Mesenchymal stem cell (in vitro differentiated cells and primary cell): ENCODE measurements at regions not wholly inside any gene's neighbourhood (a gene's known extent, or its start where the extent isn't known, plus 50 kb on each side); places are given as distances from the start of the nearest gene placed in this dataset.

Source experiments
- DNase-seq: peaks from one replicate; pipeline ENCODE4 v3.0.0-alpha.2; 2013
- H2AFZ ChIP-seq: one replicate; pipeline ENCODE4 v1.6.1; 2013; ENCODE audit warnings: low read depth, mild to moderate bottlenecking, control low read depth, inconsistent platforms, low read length, moderate library complexity
- H2AK5ac ChIP-seq: 2 replicates; pipeline ENCODE4 v1.6.1; 2013; ENCODE audit warnings: low read length, moderate library complexity, mild to moderate bottlenecking, inconsistent platforms; ENCODE audit not compliant: severe bottlenecking
- H2BK120ac ChIP-seq: one replicate; pipeline ENCODE4 v1.6.1; 2013; ENCODE audit warnings: low read depth, mild to moderate bottlenecking, inconsistent platforms, low read length, moderate library complexity
- H2BK12ac ChIP-seq, 2 experiments: one replicate each; pipeline ENCODE4 v1.6.1; 2013; ENCODE audit warnings: inconsistent platforms in 2 of 2, low read length in 2 of 2, mild to moderate bottlenecking in 2 of 2, moderate library complexity in 2 of 2, control low read depth in 1 of 2
- H2BK15ac ChIP-seq: one replicate; pipeline ENCODE4 v1.6.1; 2013; ENCODE audit warnings: mild to moderate bottlenecking, low read depth, inconsistent platforms; ENCODE audit not compliant: poor library complexity, severe bottlenecking
- H2BK5ac ChIP-seq: 2 replicates; pipeline ENCODE4 v1.6.1; 2013; ENCODE audit warnings: low read depth, mild to moderate bottlenecking, low read length, control low read depth, inconsistent platforms; ENCODE audit not compliant: poor library complexity, severe bottlenecking
- H3K14ac ChIP-seq, 2 experiments: one replicate each; pipeline ENCODE4 v1.6.1; 2013; ENCODE audit warnings: inconsistent platforms in 2 of 2, low read length in 2 of 2, control low read depth in 1 of 2, mild to moderate bottlenecking in 1 of 2, moderate library complexity in 1 of 2
- H3K18ac ChIP-seq, 2 experiments: one replicate each; pipeline ENCODE4 v1.6.1; 2013; ENCODE audit warnings: inconsistent platforms in 2 of 2, low read length in 2 of 2, control low read depth in 1 of 2, low read depth in 1 of 2, mild to moderate bottlenecking in 1 of 2
- H3K23ac ChIP-seq, 2 experiments: one replicate each; pipeline ENCODE4 v1.6.1; 2013; ENCODE audit warnings: inconsistent platforms in 2 of 2, low read length in 2 of 2, mild to moderate bottlenecking in 2 of 2, moderate library complexity in 2 of 2, control low read depth in 1 of 2
- H3K27ac ChIP-seq: 2 replicates; pipeline ENCODE4 v1.5.1; 2013; ENCODE audit warnings: mild to moderate bottlenecking, moderate library complexity, low read length, control low read depth, inconsistent platforms; ENCODE audit not compliant: poor library complexity, severe bottlenecking
- H3K27me3 ChIP-seq, 2 experiments: 2 replicates each; pipeline versions ENCODE4 v1.6.1 to v1.7.0; 2013; ENCODE audit warnings: low read length in 2 of 2, mild to moderate bottlenecking in 2 of 2, moderate library complexity in 2 of 2, control low read depth in 1 of 2, inconsistent platforms in 1 of 2; ENCODE audit not compliant: control insufficient read depth in 1 of 2, insufficient read depth in 1 of 2
- H3K36me3 ChIP-seq, 2 experiments: 2 replicates each; pipeline versions ENCODE4 v1.6.1 to v1.7.0; 2013; ENCODE audit warnings: low read length in 2 of 2, control low read depth in 1 of 2, inconsistent platforms in 1 of 2, low read depth in 1 of 2, mild to moderate bottlenecking in 1 of 2; ENCODE audit not compliant: insufficient read depth in 2 of 2, control insufficient read depth in 1 of 2
- H3K4ac ChIP-seq, 2 experiments: one replicate each; pipeline ENCODE4 v1.6.1; 2013; ENCODE audit warnings: inconsistent platforms in 2 of 2, low read length in 2 of 2, mild to moderate bottlenecking in 2 of 2, moderate library complexity in 2 of 2, control low read depth in 1 of 2, low read depth in 1 of 2
- H3K4me1 ChIP-seq: 2 replicates; pipeline ENCODE4 v1.6.1; 2013; ENCODE audit warnings: low read depth, low read length, control low read depth; ENCODE audit not compliant: control insufficient read depth, insufficient read depth
- H3K4me2 ChIP-seq: 2 replicates; pipeline ENCODE4 v1.6.1; 2013; ENCODE audit warnings: low read length, mild to moderate bottlenecking, inconsistent platforms; ENCODE audit not compliant: poor library complexity, severe bottlenecking
- H3K4me3 ChIP-seq, 2 experiments: 2 replicates each; pipeline versions ENCODE4 v1.5.1 to v1.7.0; 2013; ENCODE audit warnings: low read length in 2 of 2, mild to moderate bottlenecking in 2 of 2, control low read depth in 1 of 2, low read depth in 1 of 2; ENCODE audit not compliant: insufficient read depth in 1 of 2
- H3K79me1 ChIP-seq: replicated peaks from 2 replicates; pipeline ENCODE4 v1.6.1; 2013; ENCODE audit warnings: mild to moderate bottlenecking, control low read depth, low read length, inconsistent platforms; ENCODE audit not compliant: poor library complexity, severe bottlenecking
- H3K9ac ChIP-seq: 2 replicates; pipeline ENCODE4 v1.7.0; 2013; ENCODE audit warnings: mild to moderate bottlenecking, low read length, moderate library complexity
- H3K9me3 ChIP-seq: 2 replicates; pipeline ENCODE4 v1.7.0; 2013; ENCODE audit warnings: mild to moderate bottlenecking, low read length; ENCODE audit not compliant: control insufficient read depth
- H4K8ac ChIP-seq: one replicate; pipeline ENCODE4 v1.6.1; 2013; ENCODE audit warnings: inconsistent platforms, mild to moderate bottlenecking, low read length, moderate library complexity
- H4K91ac ChIP-seq: one replicate; pipeline ENCODE4 v1.6.1; 2013; ENCODE audit warnings: mild to moderate bottlenecking, low read length, inconsistent platforms
- WGBS: methylation state at CpG from one replicate; pipeline ENCODE4 v1.1.7; 2013; ENCODE audit warnings: mixed read lengths; 5-methylcytosine and 5-hydroxymethylcytosine counted together

DNA sequence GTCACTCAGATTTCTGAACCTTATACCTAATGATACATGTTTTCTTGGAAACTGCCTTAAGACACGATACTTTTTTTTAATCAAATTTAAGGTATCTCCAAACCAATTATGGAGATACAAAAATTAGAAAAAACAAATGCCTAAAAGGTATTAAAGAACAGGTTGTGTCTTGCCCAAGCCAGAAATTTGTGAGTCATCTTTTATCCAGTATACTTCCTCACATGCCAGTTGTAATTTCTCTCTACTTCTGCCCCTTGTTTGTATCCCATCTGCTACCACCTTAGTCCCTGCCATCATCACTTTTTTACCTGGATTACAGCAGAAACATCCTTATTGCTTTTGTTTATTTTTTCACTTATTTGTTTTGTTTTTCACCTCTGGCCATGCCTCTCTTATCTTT lies 571.2 kb upstream of the DAB2 start:
- Histone ChIP-seq H4K91ac (no peak overlapping the region), H2BK120ac (no peak overlapping the region), H3K4me1 (no peaks in the 10 kb centered on the region), H3K4me3 (no peak overlapping the region), H3K4ac (no peak overlapping the region), H2BK12ac (no peak overlapping the region), H3K36me3 (no peaks in the 10 kb centered on the region), H3K9ac (no peak overlapping the region), H4K8ac (no peak overlapping the region), H3K14ac (no peak overlapping the region), H3K27me3 (no peaks in the 10 kb centered on the region), H2AFZ (no peak overlapping the region), H3K9me3 (no peaks in the 10 kb centered on the region), H2AK5ac (no peak overlapping the region), H2BK5ac (no peak overlapping the region), H3K23ac (no peak overlapping the region), H3K18ac (no peak overlapping the region), H3K79me1 (no peaks in the 10 kb centered on the region), H2BK15ac (no peak overlapping the region), H3K4me2 (no peak overlapping the region), H3K27ac (no peak overlapping the region)
- no peak for DNase-seq
- no CpG with 5 or more reads among the region's 1 CpG for WGBS

DNA sequence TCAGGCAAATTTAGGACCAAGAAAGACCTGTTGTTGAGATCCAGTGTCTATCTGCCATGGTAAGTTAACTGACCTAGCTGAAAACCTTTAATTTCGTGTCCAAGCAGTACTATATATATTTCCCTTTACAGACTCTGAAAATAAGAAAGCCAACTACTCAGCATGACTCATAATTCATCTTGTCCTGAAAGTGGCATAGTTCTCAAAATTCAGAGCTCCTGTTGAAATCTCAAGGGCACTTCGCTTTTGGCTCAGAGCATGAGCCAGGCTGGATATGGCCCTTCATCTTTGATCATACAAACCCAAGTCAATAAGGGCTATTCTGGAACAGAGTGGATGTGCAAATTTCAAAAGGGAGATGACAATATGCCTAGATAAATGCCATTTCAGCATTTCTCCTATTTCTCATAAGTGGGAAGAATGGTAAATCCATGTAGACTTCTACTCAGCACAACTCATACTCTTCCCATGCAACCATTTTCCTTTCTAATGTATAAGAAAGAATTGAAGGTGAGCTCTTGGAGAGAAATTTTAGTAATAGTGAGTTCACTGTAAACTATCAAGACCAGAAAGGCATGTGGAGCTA lies 567.9 kb upstream of the DAB2 start:
- H3K36me3 ChIP-seq: no peaks in the 10 kb centered on the region
- H4K8ac ChIP-seq: no peak overlapping the region
- no peak overlapping the region for H2AFZ ChIP-seq
- H3K23ac ChIP-seq: no peak overlapping the region
- no peak overlapping the region for H3K9ac ChIP-seq
- H3K9me3 ChIP-seq: no peaks in the 10 kb centered on the region
- no peak overlapping the region for H3K27ac ChIP-seq
- no peak overlapping the region for H3K4me2 ChIP-seq
- no peak overlapping the region for H3K18ac ChIP-seq
- no peak overlapping the region for H3K4ac ChIP-seq
- H2AK5ac ChIP-seq: no peak overlapping the region
- no peak overlapping the region for H2BK120ac ChIP-seq
- DNase-seq: no peak
- no peaks in the 10 kb centered on the region for H3K27me3 ChIP-seq
- H3K4me1 ChIP-seq: no peaks in the 10 kb centered on the region
- no peak overlapping the region for H3K14ac ChIP-seq
- no peak overlapping the region for H2BK15ac ChIP-seq
- H4K91ac ChIP-seq: no peak overlapping the region
- H3K79me1 ChIP-seq: no peaks in the 10 kb centered on the region
- no peak overlapping the region for H2BK12ac ChIP-seq
- no peak overlapping the region for H3K4me3 ChIP-seq
- 60% methylated on average over 2 of the region's 2 CpGs for WGBS
- H2BK5ac ChIP-seq: no peak overlapping the region

- Histone ChIP-seq H3K14ac (no peak overlapping the region), H3K4me2 (no peak overlapping the region), H2BK15ac (no peak overlapping the region), H2BK12ac (no peak overlapping the region), H3K79me1 (no peaks in the 10 kb centered on the region), H3K27ac (no peak overlapping the region), H3K23ac (no peak overlapping the region), H4K91ac (no peak overlapping the region), H3K36me3 (no peaks in the 10 kb centered on the region), H4K8ac (no peak overlapping the region), H3K9me3 (no peaks in the 10 kb centered on the region), H3K27me3 (no peaks in the 10 kb centered on the region), H2BK5ac (no peak overlapping the region), H3K4me3 (no peak overlapping the region), H2BK120ac (no peak overlapping the region), H2AFZ (no peak overlapping the region), H3K4me1 (no peaks in the 10 kb centered on the region), H3K18ac (no peak overlapping the region), H2AK5ac (no peak overlapping the region), H3K9ac (no peak overlapping the region), H3K4ac (no peak overlapping the region)
- no peak for DNase-seq
- 60% methylated on average over 1 of the region's 2 CpGs for WGBS
Measured at GRCh38 chr5:39986614-39987013, 561.8 kb upstream of the DAB2 start.

- Histone ChIP-seq H2BK12ac (no peak overlapping the region), H3K4me2 (no peak overlapping the region), H2AK5ac (no peak overlapping the region), H3K9me3 (no peaks in the 10 kb centered on the region), H3K4ac (no peak overlapping the region), H3K4me1 (no peaks in the 10 kb centered on the region), H3K18ac (no peak overlapping the region), H2AFZ (no peak overlapping the region), H3K79me1 (no peaks in the 10 kb centered on the region), H3K14ac (no peak overlapping the region), H3K27me3 (no peaks in the 10 kb centered on the region), H2BK15ac (no peak overlapping the region), H3K27ac (no peak overlapping the region), H3K23ac (no peak overlapping the region), H3K36me3 (no peaks in the 10 kb centered on the region), H4K8ac (no peak overlapping the region), H3K9ac (no peak overlapping the region), H2BK120ac (no peak overlapping the region), H4K91ac (no peak overlapping the region), H3K4me3 (no peak overlapping the region), H2BK5ac (no peak overlapping the region)
- no CpG with 5 or more reads among the region's 1 CpG for WGBS
- DNase-seq: peak; percentile 46
Measured at GRCh38 chr5:39980056-39980455, 555.3 kb upstream of the DAB2 start.
